ENCODE measurements at regions not wholly inside any gene's neighbourhood (a gene's known extent, or its start where the extent isn't known, plus 50 kb on each side); places are given as distances from the start of the nearest gene placed in this dataset.

DNA sequence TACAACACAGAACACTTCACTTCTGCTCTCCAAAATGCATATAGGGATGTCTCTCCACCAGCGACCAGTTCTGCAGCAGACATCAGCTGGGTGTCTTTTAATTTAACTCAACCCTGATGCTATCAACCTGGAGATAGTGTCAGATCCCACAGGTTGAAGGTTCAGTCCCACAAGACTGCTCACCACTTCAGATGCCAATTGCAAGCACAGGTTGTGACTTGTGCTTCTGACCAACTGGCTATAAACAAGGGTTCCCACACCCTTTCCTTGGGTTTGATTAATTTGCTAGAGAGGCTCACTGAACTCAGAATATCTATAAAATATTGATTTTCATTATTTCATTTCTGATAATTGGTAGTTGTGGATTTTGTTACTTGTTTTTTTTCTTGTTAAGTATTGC is 177.4 kb upstream of the HS3ST1 start:
- Histone ChIP-seq H3K9ac (ENCODE audit: low read depth in 2 of 2, low read length in 2 of 2) (no peak overlapping the region), H3K27ac (no peak overlapping the region), H3K4me1 (no peaks in the 10 kb centered on the region), H3K36me3 (no peaks in the 10 kb centered on the region), H3K4me3 (no peak overlapping the region), H3K27me3 (no peaks in the 10 kb centered on the region), H3K9me3 (no peaks in the 10 kb centered on the region)
- DNase-seq, result no peak
- intact Hi-C loops (cut with DNase I), result no loop called here
- TF ChIP-seq, protein P1, sequence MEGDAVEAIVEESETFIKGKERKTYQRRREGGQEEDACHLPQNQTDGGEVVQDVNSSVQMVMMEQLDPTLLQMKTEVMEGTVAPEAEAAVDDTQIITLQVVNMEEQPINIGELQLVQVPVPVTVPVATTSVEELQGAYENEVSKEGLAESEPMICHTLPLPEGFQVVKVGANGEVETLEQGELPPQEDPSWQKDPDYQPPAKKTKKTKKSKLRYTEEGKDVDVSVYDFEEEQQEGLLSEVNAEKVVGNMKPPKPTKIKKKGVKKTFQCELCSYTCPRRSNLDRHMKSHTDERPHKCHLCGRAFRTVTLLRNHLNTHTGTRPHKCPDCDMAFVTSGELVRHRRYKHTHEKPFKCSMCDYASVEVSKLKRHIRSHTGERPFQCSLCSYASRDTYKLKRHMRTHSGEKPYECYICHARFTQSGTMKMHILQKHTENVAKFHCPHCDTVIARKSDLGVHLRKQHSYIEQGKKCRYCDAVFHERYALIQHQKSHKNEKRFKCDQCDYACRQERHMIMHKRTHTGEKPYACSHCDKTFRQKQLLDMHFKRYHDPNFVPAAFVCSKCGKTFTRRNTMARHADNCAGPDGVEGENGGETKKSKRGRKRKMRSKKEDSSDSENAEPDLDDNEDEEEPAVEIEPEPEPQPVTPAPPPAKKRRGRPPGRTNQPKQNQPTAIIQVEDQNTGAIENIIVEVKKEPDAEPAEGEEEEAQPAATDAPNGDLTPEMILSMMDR (IDR thresholded peaks at IDR 0.05), result no peak

DNA sequence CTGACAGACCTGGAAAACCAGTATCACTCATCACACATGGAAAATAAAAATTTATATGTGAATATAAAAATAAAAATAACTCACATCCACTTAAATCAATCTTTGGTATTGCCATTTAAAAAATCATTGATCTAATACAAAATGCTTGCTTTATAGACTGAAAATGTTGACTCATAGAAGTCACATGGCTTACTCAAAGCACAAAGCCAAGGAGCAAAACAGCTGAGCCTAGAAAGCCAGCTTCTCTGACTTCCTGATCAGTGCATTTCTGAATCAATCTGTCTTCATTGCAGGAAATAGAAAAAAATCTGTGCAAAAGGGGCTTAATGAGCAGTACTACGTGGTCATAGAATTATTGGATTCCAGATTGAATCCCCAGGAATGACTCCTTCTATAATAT is 176.9 kb upstream of the HS3ST1 start:
- Histone ChIP-seq H3K27me3 (no peaks in the 10 kb centered on the region), H3K9ac (ENCODE audit: low read depth in 2 of 2, low read length in 2 of 2) (no peak overlapping the region), H3K4me1 (no peaks in the 10 kb centered on the region), H3K27ac (no peak overlapping the region), H3K4me3 (no peak overlapping the region), H3K36me3 (no peaks in the 10 kb centered on the region), H3K9me3 (no peaks in the 10 kb centered on the region)
- intact Hi-C loops (cut with DNase I), result no loop called here
- DNase-seq, result no peak
- TF ChIP-seq, protein P1 (IDR thresholded peaks at IDR 0.05), result no peak

DNA sequence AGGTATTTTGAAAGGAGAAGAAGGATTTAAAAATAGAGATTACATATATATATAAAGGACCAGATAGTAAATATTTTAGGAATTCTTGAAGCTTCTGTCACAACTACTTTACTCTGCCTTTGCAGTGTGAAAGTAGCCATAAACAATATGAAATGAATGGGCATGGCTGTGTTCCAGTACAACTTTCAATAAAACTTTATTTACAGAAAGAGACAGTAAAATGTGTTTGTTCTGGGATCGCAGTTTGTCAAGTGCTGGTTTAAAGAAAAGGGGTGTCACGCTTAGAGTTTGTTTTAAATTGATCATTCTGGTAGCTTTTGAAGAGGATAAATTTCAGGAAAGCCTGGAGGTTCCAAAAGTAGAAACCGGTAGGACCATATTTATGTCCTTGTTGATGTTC is 176.1 kb upstream of the HS3ST1 start:
- H3K9ac ChIP-seq (ENCODE audit: low read depth in 2 of 2, low read length in 2 of 2), result no peak overlapping the region
- DNase-seq, result no peak
- TF ChIP-seq, protein P1 (IDR thresholded peaks at IDR 0.05), result no peak
- no peaks in the 10 kb centered on the region for H3K4me1 ChIP-seq
- H3K27me3 ChIP-seq, result no peaks in the 10 kb centered on the region
- no peaks in the 10 kb centered on the region for H3K36me3 ChIP-seq
- H3K9me3 ChIP-seq, result no peaks in the 10 kb centered on the region
- intact Hi-C loops (cut with DNase I), result no loop called here
- no peak overlapping the region for H3K4me3 ChIP-seq
- H3K27ac ChIP-seq, result no peak overlapping the region

DNA sequence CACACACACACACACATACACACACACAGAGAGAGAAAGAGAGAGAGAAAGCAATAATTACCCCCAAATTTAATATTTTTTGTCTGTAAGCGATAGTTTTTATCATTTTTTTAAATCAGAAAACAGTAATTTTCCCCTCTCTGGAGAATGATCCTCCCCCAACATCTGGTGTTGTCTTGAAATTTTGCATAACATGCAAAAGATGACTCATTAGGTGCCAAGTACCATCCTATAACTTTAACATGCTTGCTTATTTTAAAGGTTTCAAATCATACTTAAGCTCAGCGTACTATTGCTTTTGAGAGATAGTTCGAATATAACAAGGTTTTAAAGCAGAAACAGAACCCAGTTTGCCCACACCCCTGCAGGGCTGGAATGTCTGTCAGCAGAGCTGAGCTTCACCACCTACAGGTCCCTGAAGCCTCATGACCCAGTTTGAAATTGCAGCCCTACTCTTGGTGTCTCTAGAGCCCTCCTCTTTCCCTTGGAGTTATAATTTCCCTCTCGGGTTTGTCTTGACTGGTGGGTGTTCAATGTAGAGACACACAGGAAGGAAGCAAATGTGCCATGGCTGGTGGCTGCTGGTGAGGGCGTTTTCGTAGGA is 175.0 kb upstream of the HS3ST1 start:
- DNase-seq, result no peak
- no peak overlapping the region for H3K9ac ChIP-seq (ENCODE audit: low read depth in 2 of 2, low read length in 2 of 2)
- no peaks in the 10 kb centered on the region for H3K27me3 ChIP-seq
- no peaks in the 10 kb centered on the region for H3K36me3 ChIP-seq
- no peak overlapping the region for H3K27ac ChIP-seq
- H3K4me1 ChIP-seq, result no peaks in the 10 kb centered on the region
- intact Hi-C loops (cut with DNase I), result no loop called here
- H3K9me3 ChIP-seq, result no peaks in the 10 kb centered on the region
- TF ChIP-seq, protein P1 (IDR thresholded peaks at IDR 0.05), result no peak
- no peak overlapping the region for H3K4me3 ChIP-seq

DNA sequence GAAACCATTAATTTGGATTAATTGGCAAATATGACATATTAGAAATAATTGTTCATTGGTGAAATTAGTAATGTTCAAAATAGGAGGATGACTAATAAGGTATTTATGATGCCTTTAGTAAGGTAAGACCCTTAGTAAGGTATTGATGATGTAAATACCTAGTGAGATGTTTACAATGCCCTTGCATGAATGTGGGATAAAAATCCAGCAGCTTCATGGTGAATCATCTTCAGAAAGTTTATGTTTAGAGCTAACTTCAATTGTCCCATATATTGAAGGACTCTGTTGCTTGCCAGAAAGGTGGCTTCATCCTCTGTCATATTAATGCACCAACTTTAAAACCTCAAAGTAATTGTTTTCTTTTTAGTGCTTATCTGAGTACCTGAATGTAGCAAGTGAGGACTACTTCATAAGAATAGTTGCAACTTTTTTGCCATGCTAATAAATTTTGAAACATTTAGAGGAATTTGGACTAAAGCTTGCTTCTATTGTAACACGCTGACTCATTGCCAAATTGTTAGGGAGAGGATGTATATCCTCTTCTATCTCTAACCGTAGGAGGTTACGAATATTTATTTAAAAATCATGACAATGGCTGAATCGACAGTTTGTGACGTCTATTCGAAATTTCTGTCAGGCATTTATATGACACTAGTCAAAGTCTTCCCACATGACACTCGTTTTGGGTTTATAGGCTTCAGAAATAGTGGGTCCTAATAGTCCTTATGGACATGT is 174.1 kb upstream of the HS3ST1 start:
- no peaks in the 10 kb centered on the region for H3K9me3 ChIP-seq
- no peaks in the 10 kb centered on the region for H3K27me3 ChIP-seq
- no peaks in the 10 kb centered on the region for H3K4me1 ChIP-seq
- intact Hi-C loops (cut with DNase I), result no loop called here
- H3K27ac ChIP-seq, result no peak overlapping the region
- H3K4me3 ChIP-seq, result no peak overlapping the region
- no peak overlapping the region for H3K9ac ChIP-seq (ENCODE audit: low read depth in 2 of 2, low read length in 2 of 2)
- no peak for DNase-seq
- no peaks in the 10 kb centered on the region for H3K36me3 ChIP-seq
- TF ChIP-seq, protein P1 (IDR thresholded peaks at IDR 0.05), result no peak

Measured in colonic mucosa (tissue), 4 donors.